Gastroesophageal sphincter (tissue), 3 donors: ENCODE measurements at regions not wholly inside any gene's neighbourhood (a gene's known extent, or its start where the extent isn't known, plus 50 kb on each side); places are given as distances from the start of the nearest gene placed in this dataset.

ENCODE experiments used
- CTCF ChIP-seq, 4 experiments: fragments of 200-600 bp in 2 of 4; fragments of 450-650 bp in 2 of 4; sonication (generic) in 1 of 4; IDR thresholded peaks; one replicate each; pipeline ENCODE4 v1.5.1; 2017 to 2019; ENCODE audit warnings: antibody characterized with exemption in 4 of 4, mild to moderate bottlenecking in 2 of 4, moderate library complexity in 2 of 4
- POLR2A ChIP-seq, 2 donors: fragments of 450-650 bp; IDR thresholded peaks; one replicate each; pipeline ENCODE4 v1.6.1; 2017; ENCODE audit warnings: antibody characterized with exemption in 2 of 2, mild to moderate bottlenecking in 2 of 2, moderate library complexity in 1 of 2
- POLR2AphosphoS5 ChIP-seq: sonication (generic); formaldehyde crosslinking; IDR thresholded peaks from one replicate; pipeline ENCODE4 v1.6.1; 2017; ENCODE audit warnings: antibody characterized with exemption

- TF ChIP-seq POLR2A (IDR thresholded peaks at IDR 0.05) (no peak), CTCF (IDR thresholded peaks at IDR 0.05) (no peak), POLR2AphosphoS5 (no peak)
These were observed 1227.3 kb downstream of the ROBO1 start for GRCh38 chr3:78540485-78540884.
